ENCODE measurements at regions not wholly inside any gene's neighbourhood (a gene's known extent, or its start where the extent isn't known, plus 50 kb on each side); places are given as distances from the start of the nearest gene placed in this dataset.
"Not testable (repeated sequence)": the region's sequence is repeated elsewhere in the genome, so short reads cannot be mapped to it uniquely, and the experiment has no call there.

GRCh38 chr12:124213666-124214347, 81.1 kb upstream of the RFLNA start:
- no peak for DNase-seq (ENCODE audit: low spot score in 2 of 2, unreplicated experiment in 2 of 2)
- TF ChIP-seq, protein P1, sequence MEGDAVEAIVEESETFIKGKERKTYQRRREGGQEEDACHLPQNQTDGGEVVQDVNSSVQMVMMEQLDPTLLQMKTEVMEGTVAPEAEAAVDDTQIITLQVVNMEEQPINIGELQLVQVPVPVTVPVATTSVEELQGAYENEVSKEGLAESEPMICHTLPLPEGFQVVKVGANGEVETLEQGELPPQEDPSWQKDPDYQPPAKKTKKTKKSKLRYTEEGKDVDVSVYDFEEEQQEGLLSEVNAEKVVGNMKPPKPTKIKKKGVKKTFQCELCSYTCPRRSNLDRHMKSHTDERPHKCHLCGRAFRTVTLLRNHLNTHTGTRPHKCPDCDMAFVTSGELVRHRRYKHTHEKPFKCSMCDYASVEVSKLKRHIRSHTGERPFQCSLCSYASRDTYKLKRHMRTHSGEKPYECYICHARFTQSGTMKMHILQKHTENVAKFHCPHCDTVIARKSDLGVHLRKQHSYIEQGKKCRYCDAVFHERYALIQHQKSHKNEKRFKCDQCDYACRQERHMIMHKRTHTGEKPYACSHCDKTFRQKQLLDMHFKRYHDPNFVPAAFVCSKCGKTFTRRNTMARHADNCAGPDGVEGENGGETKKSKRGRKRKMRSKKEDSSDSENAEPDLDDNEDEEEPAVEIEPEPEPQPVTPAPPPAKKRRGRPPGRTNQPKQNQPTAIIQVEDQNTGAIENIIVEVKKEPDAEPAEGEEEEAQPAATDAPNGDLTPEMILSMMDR (IDR thresholded peaks at IDR 0.05; ENCODE audit: unreplicated experiment): no peak
- H3K36me3 Mint-ChIP-seq: peaks cover 36% of the 10 kb centered on the region
- H3K4me3 Mint-ChIP-seq: no peak overlapping the region
- peak overlapping the region; percentile 54 for H3K27ac Mint-ChIP-seq
- no peaks in the 10 kb centered on the region for H3K27me3 Mint-ChIP-seq (ENCODE audit: low read depth)
- peaks cover 15% of the 10 kb centered on the region for H3K4me1 Mint-ChIP-seq
- peaks cover 29% of the 10 kb centered on the region for H3K9me3 Mint-ChIP-seq

GRCh38 chr12:124214574-124214973, 80.3 kb upstream of the RFLNA start:
- Mint-ChIP-seq H3K36me3 (peaks cover 37% of the 10 kb centered on the region), H3K27ac (no peak overlapping the region), H3K4me3 (no peak overlapping the region), H3K4me1 (peaks cover 15% of the 10 kb centered on the region), H3K27me3 (ENCODE audit: low read depth) (no peaks in the 10 kb centered on the region), H3K9me3 (peaks cover 29% of the 10 kb centered on the region)
- TF ChIP-seq, protein P1 (IDR thresholded peaks at IDR 0.05; ENCODE audit: unreplicated experiment): no peak
- DNase-seq (ENCODE audit: low spot score in 2 of 2, unreplicated experiment in 2 of 2): no peak

DNA sequence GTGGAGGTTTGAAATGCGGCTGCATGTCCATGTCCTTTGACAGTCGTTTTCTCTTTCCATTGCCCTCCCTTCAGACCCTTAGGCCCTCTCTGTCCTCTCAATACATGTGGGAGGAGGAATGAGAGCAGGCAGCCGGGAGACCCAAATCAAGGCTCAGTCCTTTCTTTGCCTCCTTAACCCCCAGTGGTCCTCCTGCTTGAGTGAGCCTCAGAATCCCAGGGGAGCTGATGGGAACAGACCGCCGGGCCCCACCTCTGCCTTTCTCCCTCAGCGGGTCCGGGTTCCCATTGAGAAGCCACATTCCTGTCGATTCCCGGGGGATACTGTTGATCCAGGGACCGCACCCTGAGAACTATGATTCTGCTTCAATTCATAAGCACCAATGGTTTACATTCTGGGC, 77.9 kb upstream of the RFLNA start:
- DNase-seq (ENCODE audit: low spot score in 2 of 2, unreplicated experiment in 2 of 2): no peak
- H3K4me1 Mint-ChIP-seq: peaks cover 15% of the 10 kb centered on the region
- H3K27ac Mint-ChIP-seq: no peak overlapping the region
- peaks cover 43% of the 10 kb centered on the region for H3K36me3 Mint-ChIP-seq
- H3K27me3 Mint-ChIP-seq (ENCODE audit: low read depth): no peaks in the 10 kb centered on the region
- peaks cover 33% of the 10 kb centered on the region for H3K9me3 Mint-ChIP-seq
- TF ChIP-seq, protein P1 (IDR thresholded peaks at IDR 0.05; ENCODE audit: unreplicated experiment): no peak
- H3K4me3 Mint-ChIP-seq: no peak overlapping the region

GRCh38 chr12:124217508-124218242, 77.2 kb upstream of the RFLNA start:
- Mint-ChIP-seq H3K36me3 (peaks cover 45% of the 10 kb centered on the region), H3K4me1 (peaks cover 15% of the 10 kb centered on the region), H3K9me3 (peaks cover 33% of the 10 kb centered on the region), H3K27ac (peak overlapping the region; percentile 69), H3K4me3 (peak overlapping the region; percentile 40), H3K27me3 (ENCODE audit: low read depth) (no peaks in the 10 kb centered on the region)
- no peak for DNase-seq (ENCODE audit: low spot score in 2 of 2, unreplicated experiment in 2 of 2)
- TF ChIP-seq, protein P1 (IDR thresholded peaks at IDR 0.05; ENCODE audit: unreplicated experiment): no peak

GRCh38 chr12:124218243-124218560, 76.7 kb upstream of the RFLNA start:
- TF ChIP-seq, protein P1 (IDR thresholded peaks at IDR 0.05; ENCODE audit: unreplicated experiment): no peak
- Mint-ChIP-seq H3K36me3 (peaks cover 42% of the 10 kb centered on the region), H3K9me3 (peaks cover 30% of the 10 kb centered on the region), H3K27ac (no peak overlapping the region), H3K27me3 (ENCODE audit: low read depth) (no peaks in the 10 kb centered on the region), H3K4me3 (no peak overlapping the region), H3K4me1 (peaks cover 15% of the 10 kb centered on the region)
- no peak for DNase-seq (ENCODE audit: low spot score in 2 of 2, unreplicated experiment in 2 of 2)

DNA sequence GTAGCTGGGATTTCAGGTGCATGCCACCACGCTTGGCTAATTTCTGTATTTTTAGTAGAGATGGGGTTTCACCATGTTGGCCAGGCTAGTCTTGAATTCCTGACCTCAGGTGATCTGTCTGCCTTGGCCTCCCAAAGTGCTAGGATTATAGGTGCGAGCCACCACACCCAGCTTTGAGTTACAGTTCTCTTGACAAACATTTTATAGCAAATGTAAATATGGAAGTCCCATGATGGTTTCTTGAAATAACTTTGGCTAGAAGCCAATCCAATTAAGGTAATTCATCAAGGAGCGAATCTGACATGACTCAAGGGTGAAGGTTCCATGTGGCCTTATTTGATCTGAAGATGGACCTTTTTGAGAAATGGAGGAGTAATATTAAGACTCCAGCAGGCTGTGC, 76.2 kb upstream of the RFLNA start:
- H3K27me3 Mint-ChIP-seq (ENCODE audit: low read depth); H3K27ac Mint-ChIP-seq; DNase-seq (ENCODE audit: low spot score in 2 of 2, unreplicated experiment in 2 of 2); H3K4me3 Mint-ChIP-seq: not testable (repeated sequence)
- peaks cover 26% of the 10 kb centered on the region for H3K9me3 Mint-ChIP-seq
- peaks cover 13% of the 10 kb centered on the region for H3K4me1 Mint-ChIP-seq
- H3K36me3 Mint-ChIP-seq: peaks cover 37% of the 10 kb centered on the region

Measured in mesothelial cell of epicardium (in vitro differentiated cells).